ENCODE measurements at regions not wholly inside any gene's neighbourhood (a gene's known extent, or its start where the extent isn't known, plus 50 kb on each side); places are given as distances from the start of the nearest gene placed in this dataset.

DNA sequence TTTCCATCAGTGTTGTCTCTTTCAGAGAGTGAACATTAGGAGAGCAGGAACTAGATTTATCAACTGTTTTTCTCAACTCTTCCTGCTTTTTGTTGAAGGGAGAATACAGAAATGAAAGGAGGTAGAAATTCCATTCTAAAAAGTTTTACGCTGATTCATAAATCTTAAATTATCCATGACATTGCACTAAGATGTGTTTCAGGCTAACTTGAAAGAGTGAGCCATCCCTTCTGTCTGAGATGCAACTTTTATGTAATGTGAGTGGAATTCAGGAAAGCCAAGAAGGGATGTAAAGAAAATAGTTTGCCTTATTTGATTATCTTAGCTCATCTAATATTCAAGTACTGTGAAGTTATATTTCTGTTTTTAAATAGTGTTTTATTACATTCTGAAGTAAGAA, 349.5 kb upstream of the RGS6 start:
- H3K36me3 ChIP-seq (ENCODE audit: insufficient read depth, low read length): no peaks in the 10 kb centered on the region
- H3K27me3 ChIP-seq (ENCODE audit: insufficient read depth, low read length): no peaks in the 10 kb centered on the region
- no peak overlapping the region for H3K4me3 ChIP-seq (ENCODE audit: low read length)
- no CpG with 5 or more reads among the region's 1 CpG for WGBS
- no peak overlapping the region for H3K9ac ChIP-seq (ENCODE audit: low read depth, low read length)
- H3K27ac ChIP-seq (ENCODE audit: low read depth, low read length): no peak overlapping the region
- H3K9me3 ChIP-seq (ENCODE audit: insufficient read depth, low read depth, low read length): no peaks in the 10 kb centered on the region
- peaks cover 20% of the 10 kb centered on the region for H3K4me1 ChIP-seq (ENCODE audit: insufficient read depth, low read length)

DNA sequence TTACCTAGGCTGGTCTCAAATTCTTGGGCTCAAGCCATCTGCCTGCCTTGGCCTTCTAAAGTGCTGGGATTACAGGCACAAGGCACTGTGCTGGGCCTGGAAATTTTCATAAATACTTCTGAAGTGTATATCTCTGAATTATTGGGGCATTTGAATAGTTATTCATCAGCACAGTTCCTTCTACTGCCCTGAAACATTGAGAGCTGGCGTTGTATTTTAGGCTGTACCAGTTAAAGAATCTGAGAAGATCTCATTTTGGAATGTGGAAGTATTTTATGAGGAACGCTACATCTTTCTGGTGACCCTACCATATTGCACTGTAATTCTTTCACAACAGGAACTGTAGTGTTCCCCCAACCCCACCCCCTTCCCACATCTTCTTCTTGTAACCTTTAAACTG, 349.0 kb upstream of the RGS6 start:
- Histone ChIP-seq H3K27ac (ENCODE audit: low read depth, low read length) (no peak overlapping the region), H3K9me3 (ENCODE audit: insufficient read depth, low read depth, low read length) (no peaks in the 10 kb centered on the region), H3K36me3 (ENCODE audit: insufficient read depth, low read length) (no peaks in the 10 kb centered on the region), H3K9ac (ENCODE audit: low read depth, low read length) (no peak overlapping the region), H3K4me3 (ENCODE audit: low read length) (no peak overlapping the region), H3K27me3 (ENCODE audit: insufficient read depth, low read length) (no peaks in the 10 kb centered on the region), H3K4me1 (ENCODE audit: insufficient read depth, low read length) (peaks cover 20% of the 10 kb centered on the region)
- WGBS: 89% methylated on average over 2 of the region's 2 CpGs

DNA sequence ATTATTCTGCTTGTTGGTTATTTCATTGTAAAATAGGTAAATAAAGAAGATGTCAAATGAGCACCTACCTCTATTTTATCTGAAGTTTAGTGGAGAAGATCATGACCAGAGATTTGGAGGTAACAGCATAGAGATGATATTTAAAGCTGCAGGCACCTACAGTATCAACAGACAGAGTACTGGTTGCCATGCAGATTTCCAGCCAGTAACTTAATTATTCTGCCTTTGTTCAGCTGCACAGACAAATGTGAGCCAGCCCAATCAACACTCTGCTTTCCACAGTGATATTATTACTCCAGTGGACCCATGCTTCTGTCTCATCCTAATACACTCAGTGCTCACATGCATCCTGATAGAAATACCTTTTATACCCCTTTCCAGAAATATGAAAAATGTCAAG, 348.5 kb upstream of the RGS6 start:
- Histone ChIP-seq H3K4me3 (ENCODE audit: low read length) (no peak overlapping the region), H3K27me3 (ENCODE audit: insufficient read depth, low read length) (no peaks in the 10 kb centered on the region), H3K27ac (ENCODE audit: low read depth, low read length) (no peak overlapping the region), H3K9me3 (ENCODE audit: insufficient read depth, low read depth, low read length) (no peaks in the 10 kb centered on the region), H3K4me1 (ENCODE audit: insufficient read depth, low read length) (peaks cover 20% of the 10 kb centered on the region), H3K36me3 (ENCODE audit: insufficient read depth, low read length) (no peaks in the 10 kb centered on the region; the same call in 1 of the 2 replicates), H3K9ac (ENCODE audit: low read depth, low read length) (no peak overlapping the region)

DNA sequence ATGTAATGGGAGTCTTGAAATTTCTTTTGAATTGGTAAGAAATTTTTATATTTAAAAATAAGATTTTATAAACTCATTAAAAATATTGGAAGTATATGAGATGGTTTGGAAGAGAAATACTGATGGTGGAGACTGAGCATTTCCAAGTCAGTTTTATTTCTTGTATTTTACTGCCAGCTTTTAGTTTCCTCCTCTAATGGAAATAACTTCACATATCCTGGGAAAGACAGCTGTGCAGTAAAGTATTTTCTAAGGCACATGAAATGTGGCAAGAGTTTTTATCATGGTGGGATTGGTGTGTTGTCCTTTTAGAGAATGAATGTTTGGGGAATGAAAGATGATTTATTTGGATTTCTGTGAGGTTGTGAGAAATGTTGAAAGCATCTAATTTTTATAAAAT, 346.9 kb upstream of the RGS6 start:
- Histone ChIP-seq H3K36me3 (ENCODE audit: insufficient read depth, low read length) (no peaks in the 10 kb centered on the region; the same call in 1 of the 2 replicates), H3K4me3 (ENCODE audit: low read length) (no peak overlapping the region), H3K9ac (ENCODE audit: low read depth, low read length) (no peak overlapping the region), H3K27me3 (ENCODE audit: insufficient read depth, low read length) (no peaks in the 10 kb centered on the region), H3K9me3 (ENCODE audit: insufficient read depth, low read depth, low read length) (no peaks in the 10 kb centered on the region), H3K4me1 (ENCODE audit: insufficient read depth, low read length) (peaks cover 15% of the 10 kb centered on the region), H3K27ac (ENCODE audit: low read depth, low read length) (no peak overlapping the region)

DNA sequence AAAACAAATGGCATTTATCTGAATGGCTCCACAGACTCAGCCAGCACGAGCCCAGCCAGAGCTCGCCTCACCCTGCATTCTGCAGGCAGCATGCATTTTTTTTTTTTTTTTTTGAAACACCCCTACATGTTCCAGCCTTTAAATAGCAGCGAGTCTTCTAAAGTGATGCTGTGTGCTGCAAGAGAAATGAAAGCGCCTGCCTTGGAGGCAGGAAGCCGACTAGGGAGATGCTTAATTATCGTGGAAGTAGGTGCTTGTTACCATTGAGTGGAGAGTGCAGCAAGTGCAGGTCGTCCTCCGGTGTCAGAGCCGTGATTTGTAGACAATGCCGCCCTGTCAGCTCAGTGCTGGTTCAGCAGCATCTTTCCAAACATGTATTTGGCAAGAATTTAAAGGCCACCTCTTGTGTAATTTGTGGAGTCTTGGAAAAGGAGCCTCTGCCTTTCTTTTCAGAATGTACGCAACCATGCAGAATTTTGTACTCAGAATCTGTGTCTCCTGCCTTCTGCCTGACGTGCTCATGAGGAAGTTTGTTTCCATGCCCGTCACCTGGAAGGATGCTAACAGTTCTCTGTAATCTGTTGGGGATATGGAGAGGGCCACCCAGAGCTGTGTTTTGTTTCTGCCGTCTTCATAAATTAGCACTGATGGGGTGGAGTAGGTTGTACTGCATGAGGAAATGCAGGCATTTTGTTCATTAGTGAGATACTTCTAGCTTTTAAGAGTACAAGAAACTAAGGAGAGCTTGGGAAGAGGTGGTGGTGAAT, 345.9 kb upstream of the RGS6 start:
- Histone ChIP-seq H3K9me3 (ENCODE audit: insufficient read depth, low read depth, low read length) (no peaks in the 10 kb centered on the region), H3K4me3 (ENCODE audit: low read length) (peak overlapping the region; percentile 8; the same call in 1 of the 2 replicates), H3K9ac (ENCODE audit: low read depth, low read length) (no peak overlapping the region), H3K27ac (ENCODE audit: low read depth, low read length) (no peak overlapping the region), H3K4me1 (ENCODE audit: insufficient read depth, low read length) (peaks cover 15% of the 10 kb centered on the region), H3K36me3 (ENCODE audit: insufficient read depth, low read length) (no peaks in the 10 kb centered on the region; the same call in 1 of the 2 replicates), H3K27me3 (ENCODE audit: insufficient read depth, low read length) (no peaks in the 10 kb centered on the region)
- 61% methylated on average over 14 of the region's 14 CpGs for WGBS

DNA sequence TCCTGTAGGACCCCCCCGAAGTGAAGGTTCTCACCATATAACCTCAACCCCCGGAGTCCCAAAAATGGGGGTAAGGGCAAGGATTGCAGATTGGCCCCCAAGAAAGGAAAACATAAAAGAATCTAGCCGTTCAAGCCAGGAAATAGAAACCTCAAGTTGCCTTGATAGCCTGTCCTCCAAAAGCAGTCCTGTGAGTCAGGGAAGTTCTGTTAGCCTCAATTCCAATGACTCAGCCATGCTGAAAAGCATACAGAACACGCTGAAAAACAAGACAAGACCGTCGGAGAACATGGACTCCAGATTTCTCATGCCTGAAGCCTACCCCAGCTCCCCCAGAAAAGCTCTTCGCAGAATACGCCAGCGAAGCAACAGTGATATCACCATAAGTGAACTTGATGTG, 344.2 kb upstream of the RGS6 start:
- Histone ChIP-seq H3K27ac (ENCODE audit: low read depth, low read length) (no peak overlapping the region), H3K9ac (ENCODE audit: low read depth, low read length) (no peak overlapping the region), H3K4me3 (ENCODE audit: low read length) (no peak overlapping the region), H3K27me3 (ENCODE audit: insufficient read depth, low read length) (no peaks in the 10 kb centered on the region), H3K36me3 (ENCODE audit: insufficient read depth, low read length) (no peaks in the 10 kb centered on the region; the same call in 1 of the 2 replicates), H3K9me3 (ENCODE audit: insufficient read depth, low read depth, low read length) (no peaks in the 10 kb centered on the region), H3K4me1 (ENCODE audit: insufficient read depth, low read length) (peaks cover 19% of the 10 kb centered on the region)
- WGBS: 95% methylated on average over 9 of the region's 9 CpGs

DNA sequence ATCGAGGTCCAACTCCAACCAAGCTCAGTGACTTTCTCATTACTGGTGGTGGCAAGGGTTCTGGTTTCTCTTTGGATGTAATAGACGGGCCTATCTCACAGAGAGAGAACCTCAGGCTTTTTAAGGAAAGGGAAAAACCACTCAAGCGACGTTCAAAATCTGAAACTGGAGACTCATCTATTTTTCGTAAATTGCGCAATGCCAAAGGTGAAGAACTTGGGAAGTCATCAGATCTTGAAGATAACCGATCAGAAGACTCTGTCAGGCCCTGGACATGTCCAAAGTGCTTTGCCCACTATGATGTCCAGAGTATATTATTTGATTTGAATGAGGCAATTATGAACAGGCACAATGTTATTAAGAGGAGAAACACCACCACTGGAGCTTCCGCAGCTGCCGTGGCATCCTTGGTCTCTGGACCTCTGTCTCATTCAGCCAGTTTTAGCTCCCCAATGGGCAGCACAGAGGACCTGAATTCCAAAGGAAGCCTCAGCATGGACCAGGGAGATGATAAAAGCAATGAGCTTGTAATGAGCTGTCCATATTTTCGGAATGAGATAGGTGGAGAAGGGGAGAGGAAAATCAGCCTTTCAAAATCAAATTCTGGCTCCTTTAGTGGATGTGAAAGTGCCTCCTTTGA, 343.5 kb upstream of the RGS6 start:
- H3K27me3 ChIP-seq (ENCODE audit: insufficient read depth, low read length): no peaks in the 10 kb centered on the region
- no peak overlapping the region for H3K9ac ChIP-seq (ENCODE audit: low read depth, low read length)
- H3K27ac ChIP-seq (ENCODE audit: low read depth, low read length): no peak overlapping the region
- 95% methylated on average over 10 of the region's 10 CpGs for WGBS
- no peaks in the 10 kb centered on the region for H3K9me3 ChIP-seq (ENCODE audit: insufficient read depth, low read depth, low read length)
- peaks cover 19% of the 10 kb centered on the region for H3K4me1 ChIP-seq (ENCODE audit: insufficient read depth, low read length)
- no peaks in the 10 kb centered on the region; the same call in 1 of the 2 replicates for H3K36me3 ChIP-seq (ENCODE audit: insufficient read depth, low read length)
- no peak overlapping the region for H3K4me3 ChIP-seq (ENCODE audit: low read length)

DNA sequence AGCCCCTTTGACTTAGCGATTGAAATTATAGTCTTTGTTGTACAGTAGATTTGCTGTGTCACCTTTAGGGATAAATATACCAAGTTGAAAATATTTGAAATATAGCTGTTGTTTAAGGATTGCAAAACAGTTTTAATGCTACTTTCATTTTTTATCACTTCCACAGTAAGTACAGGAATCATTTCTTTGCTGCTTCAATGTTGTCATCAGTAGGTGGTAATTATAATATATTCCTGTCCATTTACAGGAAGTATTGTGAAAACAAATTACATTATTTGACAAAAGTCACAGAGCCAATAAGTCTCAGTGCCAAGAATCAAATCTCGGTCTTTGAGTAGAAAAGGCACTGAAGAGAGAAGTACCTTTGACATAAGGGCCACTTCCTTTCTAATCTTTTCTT, 342.6 kb upstream of the RGS6 start:
- Histone ChIP-seq H3K4me3 (ENCODE audit: low read length) (no peak overlapping the region), H3K9ac (ENCODE audit: low read depth, low read length) (no peak overlapping the region), H3K4me1 (ENCODE audit: insufficient read depth, low read length) (peaks cover 19% of the 10 kb centered on the region), H3K36me3 (ENCODE audit: insufficient read depth, low read length) (no peaks in the 10 kb centered on the region; the same call in 1 of the 2 replicates), H3K27ac (ENCODE audit: low read depth, low read length) (no peak overlapping the region), H3K9me3 (ENCODE audit: insufficient read depth, low read depth, low read length) (no peaks in the 10 kb centered on the region), H3K27me3 (ENCODE audit: insufficient read depth, low read length) (no peaks in the 10 kb centered on the region)
- WGBS: no CpG with 5 or more reads among the region's 2 CpGs

DNA sequence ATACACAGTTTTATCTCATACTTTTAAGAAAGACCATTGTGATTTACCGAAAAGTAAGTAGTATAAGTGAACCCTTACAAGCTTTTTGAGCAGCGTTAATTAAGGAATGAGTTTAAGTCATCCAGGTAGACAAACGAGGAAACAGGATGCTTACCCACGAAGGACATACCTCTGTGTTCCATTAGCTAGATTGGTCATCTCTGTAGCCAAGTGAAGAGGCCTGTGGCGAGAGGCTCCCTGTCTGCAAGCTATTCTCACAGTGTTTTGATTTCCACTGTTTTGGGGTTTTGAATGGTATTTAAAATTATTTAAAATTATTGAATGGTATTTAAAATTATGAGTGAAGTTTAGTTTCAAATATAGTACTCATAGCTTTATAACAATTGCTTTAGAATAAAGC, 342.1 kb upstream of the RGS6 start:
- Histone ChIP-seq H3K4me3 (ENCODE audit: low read length) (no peak overlapping the region), H3K9ac (ENCODE audit: low read depth, low read length) (no peak overlapping the region), H3K27ac (ENCODE audit: low read depth, low read length) (no peak overlapping the region), H3K4me1 (ENCODE audit: insufficient read depth, low read length) (peaks cover 19% of the 10 kb centered on the region), H3K36me3 (ENCODE audit: insufficient read depth, low read length) (no peaks in the 10 kb centered on the region; the same call in 1 of the 2 replicates), H3K9me3 (ENCODE audit: insufficient read depth, low read depth, low read length) (no peaks in the 10 kb centered on the region), H3K27me3 (ENCODE audit: insufficient read depth, low read length) (no peaks in the 10 kb centered on the region)
- WGBS: 89% methylated on average over 5 of the region's 5 CpGs

DNA sequence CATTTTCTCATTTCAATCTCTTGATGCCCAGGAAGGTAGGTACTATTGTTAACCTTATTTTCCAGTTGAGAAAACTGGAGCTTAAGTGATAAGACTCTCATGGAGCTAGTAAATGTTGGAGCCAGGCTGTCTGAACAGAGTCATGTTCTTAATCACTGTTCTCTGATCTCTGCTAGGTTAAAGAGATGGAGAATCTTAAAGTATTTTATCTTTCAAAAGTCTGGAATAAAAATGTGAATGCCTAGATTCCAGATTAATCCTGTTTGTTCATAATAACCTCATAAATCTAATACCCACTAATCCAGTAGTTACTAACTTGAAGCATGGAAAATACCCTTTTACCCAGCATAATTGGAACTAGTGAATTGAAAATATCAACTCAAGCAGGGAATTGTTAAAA, 341.0 kb upstream of the RGS6 start:
- no peak overlapping the region for H3K27ac ChIP-seq (ENCODE audit: low read depth, low read length)
- no peaks in the 10 kb centered on the region for H3K9me3 ChIP-seq (ENCODE audit: insufficient read depth, low read depth, low read length)
- no peaks in the 10 kb centered on the region; the same call in 1 of the 2 replicates for H3K36me3 ChIP-seq (ENCODE audit: insufficient read depth, low read length)
- H3K9ac ChIP-seq (ENCODE audit: low read depth, low read length): no peak overlapping the region
- H3K4me3 ChIP-seq (ENCODE audit: low read length): no peak overlapping the region
- H3K27me3 ChIP-seq (ENCODE audit: insufficient read depth, low read length): no peaks in the 10 kb centered on the region
- H3K4me1 ChIP-seq (ENCODE audit: insufficient read depth, low read length): peaks cover 14% of the 10 kb centered on the region

DNA sequence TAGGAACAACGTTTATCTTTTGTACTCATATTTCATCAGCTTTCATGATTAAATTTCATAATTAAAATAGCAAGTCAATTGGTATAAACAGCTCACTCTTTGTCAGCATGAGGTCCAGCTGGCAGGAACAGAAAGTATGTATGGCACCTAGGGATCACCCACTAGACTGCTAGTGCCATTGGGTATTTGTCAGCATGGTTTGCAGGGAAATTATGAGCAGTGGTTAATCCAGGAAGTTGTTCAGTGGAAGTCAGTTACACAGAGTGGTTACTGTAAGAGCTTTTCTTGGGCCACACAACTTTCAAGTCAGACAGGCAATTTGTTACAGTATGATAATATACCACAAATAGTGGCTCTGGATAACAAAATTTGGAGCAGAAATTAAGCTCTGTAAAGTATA, 340.3 kb upstream of the RGS6 start:
- Histone ChIP-seq H3K4me3 (ENCODE audit: low read length) (no peak overlapping the region), H3K36me3 (ENCODE audit: insufficient read depth, low read length) (no peaks in the 10 kb centered on the region; the same call in 1 of the 2 replicates), H3K4me1 (ENCODE audit: insufficient read depth, low read length) (peaks cover 8% of the 10 kb centered on the region; the same call in 1 of the 2 replicates), H3K9me3 (ENCODE audit: insufficient read depth, low read depth, low read length) (no peaks in the 10 kb centered on the region), H3K9ac (ENCODE audit: low read depth, low read length) (no peak overlapping the region), H3K27me3 (ENCODE audit: insufficient read depth, low read length) (no peaks in the 10 kb centered on the region), H3K27ac (ENCODE audit: low read depth, low read length) (no peak overlapping the region)
- WGBS: no CpG with 5 or more reads among the region's 1 CpG
